NCI-H2081 treated with DMSO at 0.1 percent for 48 hours (cell line): ENCODE measurements at regions not wholly inside any gene's neighbourhood (a gene's known extent, or its start where the extent isn't known, plus 50 kb on each side); places are given as distances from the start of the nearest gene placed in this dataset.

Source experiments
- DNase-seq: peaks from one replicate; lab custom pipeline; 2025; lab: John Stamatoyannopoulos, UW

DNA sequence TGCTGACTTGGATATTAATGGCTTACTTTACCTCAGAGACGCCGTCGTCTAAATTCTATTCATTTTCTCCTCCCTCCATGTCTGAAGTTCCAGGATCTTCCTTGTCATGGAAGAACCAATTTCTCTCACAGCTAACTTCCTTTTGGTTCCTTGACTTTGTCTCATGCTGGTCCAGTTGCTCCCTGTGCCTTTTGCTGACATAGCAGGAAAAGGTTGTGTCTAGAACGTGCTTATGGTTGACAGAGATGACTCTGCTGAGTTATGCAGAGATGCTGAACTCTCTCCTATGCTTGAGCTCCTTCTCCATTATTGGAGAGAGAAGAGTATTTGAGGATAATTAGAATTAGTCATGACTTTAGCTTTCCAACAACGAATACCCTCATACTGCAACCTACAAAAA is 1338.9 kb downstream of the MAT2B start:
- no peak for DNase-seq

DNA sequence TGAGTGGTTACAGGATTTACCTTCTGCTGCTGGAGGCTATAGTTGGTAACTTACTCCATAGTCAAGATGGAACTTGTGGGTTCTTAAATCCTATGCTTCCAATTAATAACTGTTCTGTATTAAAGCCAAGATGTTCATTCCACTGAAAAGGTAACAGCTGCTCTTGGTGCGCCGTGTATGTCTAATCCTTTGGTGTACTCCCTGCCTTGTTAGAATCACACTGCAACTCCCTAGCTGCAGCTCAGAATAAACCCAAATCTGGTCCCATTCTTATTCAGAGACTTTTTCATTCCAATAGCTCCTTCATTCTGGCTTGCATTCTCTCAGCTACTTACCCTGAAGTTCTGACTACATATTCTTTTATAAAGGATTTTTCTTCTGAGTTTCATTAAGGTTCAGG is 1355.5 kb downstream of the MAT2B start:
- no peak for DNase-seq

DNA sequence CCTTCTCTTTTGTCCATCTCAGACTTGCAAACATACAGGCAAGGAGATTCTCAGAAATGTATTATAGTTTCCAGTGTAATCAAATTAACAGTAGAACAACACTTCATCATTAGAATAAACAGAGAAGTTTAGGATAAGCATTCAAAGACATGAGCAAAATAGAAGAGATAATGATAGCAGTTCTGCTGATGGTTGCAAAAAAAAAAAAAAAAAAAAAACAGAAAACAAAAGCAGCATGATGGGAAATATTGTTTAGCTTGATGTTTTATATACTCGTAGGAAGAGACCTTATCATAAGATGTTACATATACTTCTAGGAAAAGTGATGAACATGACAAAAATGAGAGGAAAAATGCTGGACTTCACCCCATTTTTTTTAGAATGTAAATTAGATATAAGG is 1356.2 kb downstream of the MAT2B start:
- DNase-seq = no peak

DNA sequence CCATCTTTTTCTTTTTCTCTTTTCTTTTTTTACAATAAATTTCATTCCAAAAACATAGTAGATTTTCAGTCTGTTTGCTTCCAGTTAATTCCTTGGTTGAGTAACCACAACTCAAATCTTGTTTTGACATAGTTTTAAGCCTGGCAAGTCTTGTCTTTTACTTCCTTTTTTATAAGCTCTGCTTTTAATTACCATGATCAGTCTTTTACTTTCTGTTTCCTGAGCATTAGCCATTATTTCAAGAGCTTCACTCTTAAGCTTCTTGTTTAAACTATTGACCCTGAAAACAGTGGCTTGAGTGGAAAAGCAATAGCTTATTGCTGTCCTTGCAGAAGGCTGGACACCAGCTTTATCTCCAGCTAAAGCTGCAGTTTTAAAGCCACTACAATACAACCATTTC is 1363.3 kb downstream of the MAT2B start:
- DNase-seq = no peak

- DNase-seq = no peak
Observed at GRCh38 chr5:164869325-164869724, 1363.9 kb downstream of the MAT2B start.

GRCh38 chr5:164876793-164877192 is 1371.4 kb downstream of the MAT2B start:
- DNase-seq = no peak

GRCh38 chr5:164881442-164881841 is 1376.0 kb downstream of the MAT2B start:
- no peak for DNase-seq

DNA sequence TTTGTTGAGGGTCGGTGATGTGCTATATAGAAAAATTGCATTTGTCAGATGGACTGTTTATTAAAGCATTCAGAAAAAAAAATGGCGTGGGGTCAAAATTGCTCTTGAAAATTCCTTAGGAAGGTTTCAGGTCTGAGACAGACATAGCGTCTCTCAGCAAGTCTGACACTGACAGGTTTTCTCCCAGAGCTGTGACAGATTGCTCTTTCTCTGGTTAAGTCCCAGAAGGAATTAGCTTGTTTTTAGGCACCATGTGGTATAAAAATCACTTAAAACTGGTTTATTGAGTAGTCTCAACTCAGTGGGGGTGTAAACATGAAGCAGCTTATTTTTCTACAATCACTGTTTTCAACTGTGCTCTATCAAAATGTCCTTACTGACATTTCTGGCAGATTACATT is 1379.8 kb downstream of the MAT2B start:
- no peak for DNase-seq

- no peak for DNase-seq
Observed at GRCh38 chr5:164893071-164893470, 1387.7 kb downstream of the MAT2B start.

GRCh38 chr5:164898705-164899104 is 1393.3 kb downstream of the MAT2B start:
- DNase-seq = no peak

GRCh38 chr5:164909673-164910072 is 1404.3 kb downstream of the MAT2B start:
- DNase-seq = no peak

DNA sequence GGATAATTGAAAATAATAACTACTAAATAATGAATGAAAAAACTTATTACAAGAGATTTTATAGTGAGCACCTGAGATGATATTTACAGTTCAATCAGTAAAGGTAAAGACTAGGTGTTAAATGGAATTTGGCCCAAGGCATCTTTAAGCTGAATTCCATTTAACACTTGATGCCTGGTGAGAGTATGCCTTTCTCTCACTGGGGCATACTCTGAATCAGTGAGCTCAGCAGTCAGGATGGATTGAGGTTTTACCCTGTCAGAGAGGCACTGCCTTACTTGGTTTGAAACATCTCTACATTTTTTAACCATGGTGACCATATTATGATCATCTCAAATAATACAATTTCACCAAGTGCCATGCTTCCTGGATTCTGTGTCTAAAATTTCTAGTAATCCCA is 1416.3 kb downstream of the MAT2B start:
- no peak for DNase-seq

- DNase-seq = no peak
Observed at GRCh38 chr5:164934039-164934438, 1428.6 kb downstream of the MAT2B start.

GRCh38 chr5:164934561-164934960 is 1429.1 kb downstream of the MAT2B start:
- no peak for DNase-seq

GRCh38 chr5:164941132-164941531 is 1435.7 kb downstream of the MAT2B start:
- DNase-seq = no peak

DNA sequence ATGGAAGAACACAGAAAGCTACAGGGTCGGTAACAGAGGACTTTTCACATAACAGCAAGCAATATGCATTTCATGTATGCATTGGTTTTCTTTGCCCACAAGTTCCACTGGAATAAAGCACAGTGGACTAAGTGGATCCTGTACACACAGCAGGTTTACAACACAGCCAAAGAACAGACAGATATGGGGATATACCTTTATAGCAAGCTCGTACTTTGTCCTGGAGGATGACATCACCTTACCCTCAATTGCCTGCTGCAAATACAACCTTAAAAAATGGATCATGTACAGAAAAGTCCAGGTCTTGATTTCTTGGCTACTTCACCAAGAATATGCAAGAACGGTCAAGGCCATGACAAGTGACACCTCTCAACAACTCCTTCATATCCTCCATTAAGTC is 1445.5 kb downstream of the MAT2B start:
- DNase-seq = no peak

DNA sequence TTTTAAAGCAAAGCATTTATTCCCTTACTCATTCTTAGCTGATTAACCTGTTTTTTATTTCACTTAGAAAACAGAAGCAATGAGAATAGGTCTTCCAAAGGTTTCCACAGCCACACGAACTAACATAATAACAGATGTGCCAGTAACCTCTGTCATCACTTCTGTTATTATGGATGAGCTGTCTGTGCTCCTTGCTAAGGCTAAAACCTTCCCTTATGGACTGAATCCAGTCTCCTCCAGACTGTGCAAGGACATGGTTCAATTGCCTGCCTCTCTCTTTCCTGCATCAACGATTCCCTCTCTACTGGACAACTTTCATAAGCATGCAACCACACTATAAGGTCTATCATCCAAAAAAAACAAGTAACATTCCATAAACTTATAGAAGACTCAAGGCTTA is 1446.2 kb downstream of the MAT2B start:
- no peak for DNase-seq

GRCh38 chr5:164958688-164959087 is 1453.3 kb downstream of the MAT2B start:
- DNase-seq = no peak

DNA sequence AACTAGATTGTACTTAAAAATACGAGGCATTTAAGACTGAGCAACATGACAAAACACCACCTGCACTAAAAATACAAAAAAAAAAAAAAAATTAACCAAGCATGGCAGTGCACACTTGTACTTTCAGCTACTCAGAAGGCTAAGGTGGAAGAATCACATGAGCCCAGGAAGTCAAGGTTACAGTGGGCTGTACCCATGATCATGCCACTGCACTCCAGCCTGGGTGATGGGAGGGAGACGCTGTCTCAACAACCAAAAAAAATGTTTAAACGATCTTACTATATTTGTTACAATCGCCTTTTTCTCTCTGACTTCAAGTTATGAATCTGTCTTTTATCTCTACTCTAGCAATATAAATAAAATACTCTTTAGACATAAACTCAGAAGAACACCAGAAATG is 1454.3 kb downstream of the MAT2B start:
- DNase-seq = no peak

- DNase-seq = no peak
Observed at GRCh38 chr5:164962329-164962961, 1457.0 kb downstream of the MAT2B start.

DNA sequence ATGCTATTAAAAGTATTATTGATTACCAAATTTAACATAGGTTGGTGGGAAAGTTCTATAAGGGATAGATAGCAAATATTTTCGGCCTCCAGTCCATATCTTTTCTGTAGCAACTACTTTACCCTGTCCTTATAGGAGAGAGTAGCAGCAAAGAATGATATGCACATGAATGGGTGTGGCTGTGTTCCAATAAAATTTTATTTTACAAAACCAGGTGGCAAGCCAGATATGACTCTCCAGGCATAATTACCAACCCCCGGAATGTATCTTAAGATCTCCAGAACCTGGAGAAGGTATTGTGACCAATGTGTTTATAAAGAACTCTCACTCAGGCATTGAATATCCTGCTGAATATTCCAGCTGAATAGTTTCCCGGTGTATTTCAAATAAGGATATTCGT is 1461.2 kb downstream of the MAT2B start:
- no peak for DNase-seq

DNA sequence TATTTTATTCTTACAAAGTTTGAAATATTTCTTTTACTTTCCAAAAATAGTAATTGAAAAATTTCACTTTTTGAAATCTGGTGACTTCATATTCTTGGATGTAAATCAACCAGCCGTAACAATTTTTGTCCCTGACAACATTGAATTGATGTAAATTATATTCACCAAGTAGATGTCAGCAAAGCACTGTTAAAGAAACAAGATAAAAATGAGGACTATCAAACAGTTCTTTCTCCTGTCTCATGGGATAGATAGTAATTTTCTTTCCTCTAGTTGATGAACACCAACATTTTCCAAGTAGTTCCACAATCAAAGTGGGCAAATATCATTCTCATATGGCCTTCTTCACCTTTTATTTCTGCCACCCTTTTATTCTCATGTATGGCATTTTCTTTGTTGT is 1461.9 kb downstream of the MAT2B start:
- DNase-seq = no peak

DNA sequence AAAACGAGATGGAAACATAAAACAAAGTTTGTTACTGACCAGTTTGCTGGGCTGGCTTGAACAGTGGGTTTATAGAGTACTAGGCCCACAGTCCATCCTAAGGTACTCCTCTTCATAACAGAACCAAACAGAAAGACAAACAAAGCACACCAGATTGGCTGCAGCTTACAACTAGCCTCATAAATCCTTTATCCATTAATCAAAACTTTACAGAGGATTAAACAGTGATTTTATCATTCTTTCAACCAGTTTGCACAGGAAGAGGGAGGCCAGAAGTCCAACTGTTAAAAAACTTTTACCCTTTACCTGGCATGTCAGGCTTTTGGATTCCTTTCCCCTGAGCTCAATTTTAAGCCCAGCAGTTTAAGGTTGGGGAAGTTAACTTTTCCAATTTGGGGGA is 1467.6 kb downstream of the MAT2B start:
- DNase-seq = no peak

DNA sequence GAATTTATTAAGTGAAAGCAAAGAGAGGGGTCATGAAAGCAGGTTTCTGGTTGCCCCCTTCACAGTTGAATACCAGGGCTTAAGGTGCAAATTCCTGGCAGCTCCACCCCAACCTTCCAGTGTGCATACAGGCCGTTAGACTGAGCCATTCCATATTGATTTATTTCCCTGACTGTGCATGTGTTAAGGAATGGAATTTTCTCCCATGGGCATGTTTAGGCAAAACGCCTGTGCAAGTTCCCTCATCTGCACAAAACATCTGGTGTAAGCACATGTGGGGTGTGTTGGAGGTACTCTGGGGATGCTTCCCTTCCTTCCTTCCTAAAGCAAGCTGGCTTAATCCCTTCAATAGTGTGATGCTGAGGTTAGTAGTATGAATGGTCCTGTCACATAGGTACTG is 1470.6 kb downstream of the MAT2B start:
- no peak for DNase-seq

DNA sequence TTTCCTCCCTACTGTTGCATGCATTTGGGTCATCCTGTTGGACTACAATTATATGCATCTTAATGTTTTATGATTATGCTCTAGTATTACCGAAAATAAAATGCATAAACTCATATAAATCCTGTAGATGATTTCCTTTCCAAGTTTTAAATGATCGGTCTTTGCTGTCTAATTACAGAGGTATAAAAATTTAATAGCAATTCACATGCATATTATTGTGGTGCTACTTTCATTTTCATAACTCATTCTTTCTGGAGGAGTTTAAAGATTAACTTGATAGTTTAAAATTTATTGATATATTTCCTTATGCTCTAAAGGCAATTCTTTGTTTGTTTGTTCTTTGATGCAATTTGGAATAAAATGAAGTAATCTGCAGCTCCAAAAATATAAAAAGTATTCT is 1475.1 kb downstream of the MAT2B start:
- no peak for DNase-seq
